ENCODE measurements at regions not wholly inside any gene's neighbourhood (a gene's known extent, or its start where the extent isn't known, plus 50 kb on each side); places are given as distances from the start of the nearest gene placed in this dataset.

- Histone ChIP-seq H3K27me3 (ENCODE audit: insufficient read depth, low read depth, low read length) (no peaks in the 10 kb centered on the region), H3K4me3 (ENCODE audit: low read length) (no peak overlapping the region), H3K36me3 (ENCODE audit: insufficient read depth, low read length) (no peaks in the 10 kb centered on the region), H3K9me2 (ENCODE audit: insufficient read depth, low read length) (no peaks in the 10 kb centered on the region), H3K9ac (ENCODE audit: low read length) (no peak overlapping the region), H3K9me3 (ENCODE audit: low read length) (no peaks in the 10 kb centered on the region), H2AFZ (ENCODE audit: low read depth, low read length) (no peak overlapping the region), H3F3A (ENCODE audit: insufficient read depth, low read length, poor library complexity, severe bottlenecking) (no peaks in the 10 kb centered on the region), H3K4me2 (ENCODE audit: low read length) (no peak overlapping the region), H3K27ac (ENCODE audit: low read length) (no peak overlapping the region), H3K79me2 (replicated peaks; ENCODE audit: insufficient read depth, low read length) (no peaks in the 10 kb centered on the region), H4K20me1 (ENCODE audit: insufficient read depth) (no peaks in the 10 kb centered on the region)
- TF ChIP-seq EP300 (conservative IDR thresholded peaks at IDR 0.05; ENCODE audit: poor library complexity, severe bottlenecking) = no peak
- TF ChIP-seq TAF1 (IDR thresholded peaks at IDR 0.05; ENCODE audit: low read depth) = no peak
- TF ChIP-seq RAD21 (conservative IDR thresholded peaks at IDR 0.05) = no peak
- TF ChIP-seq REST (IDR thresholded peaks at IDR 0.05; ENCODE audit: borderline replicate concordance) = no peak
- no peak for TF ChIP-seq POLR2AphosphoS5 (IDR thresholded peaks at IDR 0.05)
- TF ChIP-seq MXI1 (conservative IDR thresholded peaks at IDR 0.05; ENCODE audit: poor library complexity, severe bottlenecking) = no peak
- no peak for TF ChIP-seq EZH2 (IDR thresholded peaks at IDR 0.05; ENCODE audit: borderline replicate concordance, insufficient read depth, low read length, poor library complexity, severe bottlenecking)
- no peak for TF ChIP-seq SMC3 (conservative IDR thresholded peaks at IDR 0.05; ENCODE audit: poor library complexity)
- TF ChIP-seq, protein P1, sequence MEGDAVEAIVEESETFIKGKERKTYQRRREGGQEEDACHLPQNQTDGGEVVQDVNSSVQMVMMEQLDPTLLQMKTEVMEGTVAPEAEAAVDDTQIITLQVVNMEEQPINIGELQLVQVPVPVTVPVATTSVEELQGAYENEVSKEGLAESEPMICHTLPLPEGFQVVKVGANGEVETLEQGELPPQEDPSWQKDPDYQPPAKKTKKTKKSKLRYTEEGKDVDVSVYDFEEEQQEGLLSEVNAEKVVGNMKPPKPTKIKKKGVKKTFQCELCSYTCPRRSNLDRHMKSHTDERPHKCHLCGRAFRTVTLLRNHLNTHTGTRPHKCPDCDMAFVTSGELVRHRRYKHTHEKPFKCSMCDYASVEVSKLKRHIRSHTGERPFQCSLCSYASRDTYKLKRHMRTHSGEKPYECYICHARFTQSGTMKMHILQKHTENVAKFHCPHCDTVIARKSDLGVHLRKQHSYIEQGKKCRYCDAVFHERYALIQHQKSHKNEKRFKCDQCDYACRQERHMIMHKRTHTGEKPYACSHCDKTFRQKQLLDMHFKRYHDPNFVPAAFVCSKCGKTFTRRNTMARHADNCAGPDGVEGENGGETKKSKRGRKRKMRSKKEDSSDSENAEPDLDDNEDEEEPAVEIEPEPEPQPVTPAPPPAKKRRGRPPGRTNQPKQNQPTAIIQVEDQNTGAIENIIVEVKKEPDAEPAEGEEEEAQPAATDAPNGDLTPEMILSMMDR (IDR thresholded peaks at IDR 0.05; ENCODE audit: poor library complexity, severe bottlenecking) = no peak
These were observed 402.8 kb upstream of the RARB start for GRCh38 chr3:25025236-25025635.

DNA sequence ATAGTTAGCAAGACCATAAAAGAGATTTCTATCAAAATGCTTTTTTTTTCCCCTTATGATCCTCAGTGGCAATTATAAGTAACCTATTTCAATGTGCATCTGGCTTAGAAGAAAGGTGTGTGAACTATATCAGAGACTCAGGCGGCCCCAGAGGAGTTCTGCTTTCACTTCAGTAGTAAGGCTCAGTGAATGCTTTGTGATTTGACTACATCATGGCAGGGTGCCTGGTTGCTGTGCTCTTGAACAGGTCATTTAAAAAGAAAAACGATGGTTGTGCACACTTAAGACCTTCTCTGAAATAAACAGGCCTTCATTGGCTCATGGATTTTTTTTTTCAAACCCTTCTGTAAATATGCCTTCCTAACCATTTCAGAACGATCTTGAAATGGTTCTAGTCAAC is 400.4 kb upstream of the RARB start:
- Histone ChIP-seq H3F3A (ENCODE audit: insufficient read depth, low read length, poor library complexity, severe bottlenecking) (no peaks in the 10 kb centered on the region), H3K79me2 (replicated peaks; ENCODE audit: insufficient read depth, low read length) (no peaks in the 10 kb centered on the region), H3K36me3 (ENCODE audit: insufficient read depth, low read length) (no peaks in the 10 kb centered on the region), H3K9ac (ENCODE audit: low read length) (no peak overlapping the region), H3K9me3 (ENCODE audit: low read length) (no peaks in the 10 kb centered on the region), H3K4me3 (ENCODE audit: low read length) (no peak overlapping the region), H3K27me3 (ENCODE audit: insufficient read depth, low read depth, low read length) (no peaks in the 10 kb centered on the region), H2AFZ (ENCODE audit: low read depth, low read length) (no peak overlapping the region), H4K20me1 (ENCODE audit: insufficient read depth) (no peaks in the 10 kb centered on the region), H3K27ac (ENCODE audit: low read length) (no peak overlapping the region), H3K9me2 (ENCODE audit: insufficient read depth, low read length) (no peaks in the 10 kb centered on the region), H3K4me2 (ENCODE audit: low read length) (no peak overlapping the region)
- TF ChIP-seq TAF1 (IDR thresholded peaks at IDR 0.05; ENCODE audit: low read depth) (no peak), MXI1 (conservative IDR thresholded peaks at IDR 0.05; ENCODE audit: poor library complexity, severe bottlenecking) (no peak), POLR2AphosphoS5 (IDR thresholded peaks at IDR 0.05) (no peak), SMC3 (conservative IDR thresholded peaks at IDR 0.05; ENCODE audit: poor library complexity) (no peak), EZH2 (IDR thresholded peaks at IDR 0.05; ENCODE audit: borderline replicate concordance, insufficient read depth, low read length, poor library complexity, severe bottlenecking) (no peak), REST (IDR thresholded peaks at IDR 0.05; ENCODE audit: borderline replicate concordance) (no peak)
- TF ChIP-seq, protein P1 (IDR thresholded peaks at IDR 0.05; ENCODE audit: poor library complexity, severe bottlenecking) = no peak
